ENCODE measurements at regions not wholly inside any gene's neighbourhood (a gene's known extent, or its start where the extent isn't known, plus 50 kb on each side); places are given as distances from the start of the nearest gene placed in this dataset.
"Not testable (repeated sequence)": the region's sequence is repeated elsewhere in the genome, so short reads cannot be mapped to it uniquely, and the experiment has no call there.

DNA sequence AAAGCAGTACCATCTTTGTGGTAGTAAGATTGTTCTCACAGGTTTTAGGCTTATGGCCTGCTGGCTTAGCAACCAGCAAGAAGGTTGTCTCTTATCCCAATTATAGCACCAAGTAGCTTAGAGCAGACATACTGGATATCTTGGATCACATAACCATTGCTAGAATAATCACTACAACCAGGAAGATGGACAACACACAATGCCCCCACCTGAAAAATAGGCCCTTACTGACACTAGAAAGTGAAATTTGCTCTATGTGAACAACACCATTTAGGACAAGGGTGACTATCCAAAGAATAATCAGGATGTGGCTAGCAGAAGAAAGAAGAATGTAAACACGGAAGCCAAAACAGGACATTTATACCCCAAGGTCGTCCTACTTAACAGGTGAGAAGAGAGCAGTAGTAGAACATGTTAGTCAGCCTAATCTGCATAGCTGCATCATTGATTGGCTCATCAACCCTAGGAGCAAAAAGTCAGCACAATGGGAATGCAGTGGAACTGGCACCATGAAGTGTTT is 172.7 kb upstream of the MARCKS start:
- TF ChIP-seq POLR2A (IDR thresholded peaks at IDR 0.05; ENCODE audit: low read depth, low read length), result no peak
- no peak for FAIRE-seq
- no peak for DNase-seq (ENCODE audit: insufficient read length, low spot score)

DNA sequence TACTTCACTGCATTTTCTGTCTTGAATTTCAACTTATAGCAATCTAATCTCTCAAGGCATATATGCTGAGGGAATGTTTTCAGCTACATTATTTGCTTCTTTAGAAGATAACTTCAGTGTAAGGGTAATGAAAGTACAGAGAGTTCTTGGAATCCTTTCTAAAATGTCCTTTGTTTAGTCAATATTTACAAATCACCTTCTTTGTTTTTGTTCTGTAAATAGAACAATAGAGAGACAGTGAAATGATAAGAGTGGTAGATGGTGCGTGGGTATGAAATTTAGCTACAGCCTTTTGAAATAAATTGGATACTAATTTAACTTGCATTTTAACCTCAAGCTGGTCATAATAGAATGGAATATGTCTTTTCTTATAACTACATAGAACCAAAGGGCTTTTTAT is 171.1 kb upstream of the MARCKS start:
- DNase-seq (ENCODE audit: insufficient read length, low spot score) (no peak), FAIRE-seq (no peak)
- no peak for TF ChIP-seq POLR2A (IDR thresholded peaks at IDR 0.05; ENCODE audit: low read depth, low read length)

DNA sequence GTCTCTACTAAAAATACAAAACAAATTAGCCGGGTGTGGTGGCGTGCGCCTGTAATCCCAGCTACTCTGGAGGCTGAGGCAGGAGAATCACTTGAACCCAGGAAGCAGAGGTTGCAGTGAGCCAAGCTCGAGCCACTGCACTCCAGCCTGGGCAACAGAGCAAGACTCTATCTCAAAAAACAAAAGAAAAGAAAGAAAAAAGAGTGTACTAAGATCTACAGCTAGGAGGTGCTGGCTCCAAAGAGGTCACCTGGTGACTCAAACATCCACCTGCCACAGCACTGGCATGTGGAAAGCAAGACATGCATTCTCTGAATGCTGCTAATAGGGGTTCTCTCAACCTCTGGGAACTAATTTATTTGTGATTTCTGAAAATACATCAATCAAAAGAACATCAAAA is 167.5 kb upstream of the MARCKS start:
- not testable (repeated sequence) for FAIRE-seq; DNase-seq (ENCODE audit: insufficient read length, low spot score)

DNA sequence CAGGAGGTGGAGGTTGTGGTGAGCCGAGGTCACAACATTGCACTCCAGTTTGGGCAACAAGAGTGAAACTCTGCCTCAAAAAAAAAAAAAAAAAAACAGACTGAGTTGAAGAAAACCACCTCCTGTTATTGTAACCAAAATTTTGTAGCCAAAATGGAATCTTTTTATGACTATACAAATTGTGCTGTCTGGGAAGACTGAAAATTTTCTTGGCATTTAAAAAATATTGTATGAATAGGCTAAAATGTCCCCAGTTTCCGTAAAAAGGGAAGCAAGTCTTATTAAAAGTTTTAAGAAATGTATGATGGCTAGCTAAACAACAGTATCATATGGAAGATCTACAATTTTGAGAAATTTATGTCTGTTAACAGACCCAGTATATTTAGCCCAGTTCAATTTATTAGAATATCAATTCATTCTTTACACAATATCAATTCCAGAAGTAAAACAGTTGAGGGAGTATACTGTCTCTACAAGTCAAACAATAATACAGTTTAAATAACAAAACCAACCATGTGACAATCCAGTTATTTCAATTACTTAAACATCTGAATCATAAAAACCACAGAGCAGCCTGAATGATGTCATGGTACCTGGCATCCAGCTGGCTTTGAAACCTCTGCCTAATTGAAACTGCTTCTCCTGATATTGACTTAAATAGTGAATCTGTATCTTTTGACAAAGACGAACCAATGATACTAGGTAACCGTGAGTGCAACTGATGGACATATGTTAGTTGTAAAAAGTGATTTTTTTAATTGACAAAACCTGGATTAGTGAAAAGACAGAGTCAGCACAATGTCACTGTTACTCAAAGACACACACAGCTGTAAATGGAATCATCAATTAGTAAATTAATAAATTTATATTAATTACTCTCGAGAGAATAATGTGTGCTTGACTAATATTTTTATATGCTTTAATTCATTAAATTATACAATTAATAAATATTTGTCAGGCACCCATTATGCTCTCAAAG is 166.6 kb upstream of the MARCKS start:
- DNase-seq (ENCODE audit: insufficient read length, low spot score), result no peak
- FAIRE-seq, result peak; percentile 86

DNA sequence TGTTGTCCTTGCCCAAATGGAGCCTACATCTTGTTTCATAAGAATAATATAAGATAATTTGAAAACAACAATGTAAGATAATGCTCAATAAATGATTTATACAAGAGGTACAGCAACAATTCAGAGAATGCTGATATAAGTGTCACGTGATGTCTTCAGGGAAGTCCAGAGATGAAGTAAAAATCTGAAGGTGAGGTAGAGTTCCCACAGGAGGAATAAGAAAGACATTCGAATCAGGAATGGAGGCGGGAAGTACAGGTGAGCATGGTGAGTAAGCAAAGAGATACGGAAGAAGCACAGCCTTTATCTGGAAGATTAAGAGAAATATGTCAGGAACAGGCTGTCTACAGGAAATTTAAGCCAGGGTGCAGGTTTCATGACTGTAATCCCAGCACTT is 165.9 kb upstream of the MARCKS start:
- no peak for DNase-seq (ENCODE audit: insufficient read length, low spot score)
- no peak for FAIRE-seq
- no peak for TF ChIP-seq POLR2A (IDR thresholded peaks at IDR 0.05; ENCODE audit: low read depth, low read length)

More for the DNA sequence above, 166.6 kb upstream of the MARCKS start:
- TF ChIP-seq POLR2A (IDR thresholded peaks at IDR 0.05; ENCODE audit: low read depth, low read length), result no peak

DNA sequence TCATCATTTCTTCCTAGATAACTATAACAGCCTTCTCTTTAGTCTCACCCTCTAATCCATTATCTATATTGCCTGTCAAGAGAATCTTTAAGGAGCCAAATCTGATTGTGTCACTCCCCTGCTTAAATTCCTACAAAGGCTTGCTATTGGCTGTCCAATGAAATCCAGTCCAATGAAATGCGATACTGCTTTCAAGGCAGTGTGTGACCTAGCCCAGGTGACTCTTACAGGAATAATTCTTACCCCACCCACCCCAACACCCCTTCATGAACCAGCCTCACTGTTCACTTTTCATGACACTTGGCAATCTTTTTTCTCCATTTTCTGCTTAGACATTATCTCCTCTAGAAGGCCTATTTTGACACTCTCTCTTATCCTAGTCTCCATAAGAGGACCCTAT is 163.3 kb upstream of the MARCKS start:
- no peak for DNase-seq (ENCODE audit: insufficient read length, low spot score)
- no peak for TF ChIP-seq POLR2A (IDR thresholded peaks at IDR 0.05; ENCODE audit: low read depth, low read length)
- FAIRE-seq, result no peak

DNA sequence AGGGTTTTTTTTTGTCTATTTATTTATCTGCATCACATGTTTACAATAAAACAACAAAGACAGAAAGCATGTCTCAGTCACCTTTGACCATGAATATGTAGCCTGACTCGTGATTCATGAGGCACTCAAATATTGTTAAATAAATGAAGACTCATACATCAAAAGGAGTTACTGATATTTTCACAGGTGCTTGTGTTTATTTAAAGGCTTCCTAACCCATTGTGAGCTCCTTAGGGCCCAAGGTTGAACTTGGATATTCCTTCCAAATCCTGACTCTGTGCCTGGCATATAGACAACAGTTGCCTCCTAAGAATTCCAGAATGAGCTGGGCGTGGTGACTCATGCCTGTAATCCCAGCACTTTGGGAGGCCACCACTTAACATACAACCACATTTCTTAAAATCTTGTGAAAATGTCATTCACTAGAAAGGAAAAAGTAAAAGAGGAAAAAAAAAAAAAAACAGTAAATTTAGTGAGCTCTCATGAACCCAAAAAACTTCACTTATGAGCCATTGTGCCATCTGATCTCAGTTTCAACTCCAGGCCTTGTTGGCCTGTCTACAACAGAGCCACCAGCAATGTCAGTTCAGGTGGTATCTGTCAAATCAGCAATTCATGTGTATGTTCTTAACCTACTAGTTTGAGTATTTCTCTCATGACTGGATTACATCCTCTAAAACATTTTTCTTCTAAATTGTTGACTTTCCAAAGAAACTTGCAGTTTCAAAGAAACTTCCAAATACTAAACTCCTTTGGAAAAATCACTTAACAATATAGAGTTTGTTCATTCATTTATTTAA is 162.7 kb upstream of the MARCKS start:
- peak; percentile 86 for FAIRE-seq
- DNase-seq (ENCODE audit: insufficient read length, low spot score), result no peak
- TF ChIP-seq POLR2A (IDR thresholded peaks at IDR 0.05; ENCODE audit: low read depth, low read length), result no peak

DNA sequence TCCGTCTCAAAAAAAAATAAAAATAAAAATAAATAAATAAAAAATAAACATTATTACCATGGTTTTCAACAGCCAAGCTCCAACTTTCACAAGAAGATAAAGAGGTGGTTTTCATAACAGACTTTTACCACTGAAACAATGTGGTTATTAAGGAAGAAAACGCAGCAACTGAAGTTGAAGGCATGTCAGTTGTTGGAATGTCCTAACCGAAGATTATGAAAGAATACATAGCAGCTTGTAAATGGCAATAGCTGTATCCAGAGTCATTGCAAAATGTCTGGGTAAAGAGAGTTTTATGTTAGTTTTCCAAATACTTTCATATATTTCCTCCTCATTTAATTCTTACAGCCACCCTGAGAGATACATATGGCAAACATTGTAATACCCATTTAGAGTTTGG is 161.6 kb upstream of the MARCKS start:
- DNase-seq (ENCODE audit: insufficient read length, low spot score) (no peak), FAIRE-seq (no peak)
- no peak for TF ChIP-seq POLR2A (IDR thresholded peaks at IDR 0.05; ENCODE audit: low read depth, low read length)

DNA sequence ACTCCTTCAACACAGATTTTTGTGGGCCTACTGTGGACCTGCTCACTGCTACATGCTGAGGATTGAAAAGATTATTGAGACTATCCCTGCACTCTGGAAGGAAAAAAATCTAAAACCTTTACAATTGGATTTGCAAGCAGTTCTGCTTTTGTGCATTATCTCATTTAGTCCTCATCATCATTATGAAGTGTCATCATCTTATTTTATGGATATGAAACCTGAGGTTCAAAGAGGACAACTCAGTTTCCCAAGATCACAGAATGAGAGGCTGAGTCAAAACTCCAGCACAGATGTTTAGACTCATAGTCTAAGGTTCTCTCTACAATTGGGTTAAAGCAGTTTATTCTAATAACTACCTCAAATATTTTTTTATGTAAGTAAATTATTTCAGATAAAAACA is 160.2 kb upstream of the MARCKS start:
- TF ChIP-seq POLR2A (IDR thresholded peaks at IDR 0.05; ENCODE audit: low read depth, low read length), result no peak
- FAIRE-seq (no peak), DNase-seq (ENCODE audit: insufficient read length, low spot score) (no peak)

DNA sequence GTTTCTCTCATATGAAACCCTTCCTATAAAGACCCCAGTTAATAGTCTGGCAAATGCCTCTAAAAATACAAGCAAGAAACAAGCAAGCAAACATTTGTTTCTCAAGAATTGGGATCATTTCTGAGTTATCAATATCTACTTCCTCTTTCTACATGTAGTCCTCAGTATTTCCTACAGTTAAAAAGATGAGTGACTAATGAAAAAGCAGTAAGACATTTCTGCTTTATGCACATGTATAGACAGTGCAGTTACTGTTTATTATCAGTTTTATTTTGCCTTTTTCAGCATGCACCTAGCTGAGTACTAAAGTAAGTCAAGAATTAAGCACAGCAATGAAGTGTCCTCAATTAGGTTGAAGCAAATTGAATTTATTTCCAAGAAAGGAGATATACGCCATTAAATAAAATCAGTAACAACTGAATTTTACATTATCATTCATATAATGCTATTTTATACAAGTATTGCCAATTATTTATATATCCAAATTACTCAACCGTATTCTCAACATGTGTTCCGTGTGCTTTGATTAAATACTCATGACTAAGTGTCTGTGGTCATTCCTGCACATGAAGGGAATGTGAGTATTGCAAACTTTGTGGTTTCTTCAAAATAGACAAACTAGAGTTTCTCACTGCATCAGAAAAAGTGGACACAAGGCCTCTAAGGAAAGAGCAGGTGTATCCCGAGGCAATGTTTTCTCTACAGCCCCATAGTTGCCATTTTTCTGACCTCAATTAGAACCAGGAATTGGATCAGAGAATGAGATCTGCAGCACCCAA is 159.3 kb upstream of the MARCKS start:
- peak; percentile 22 for DNase-seq (ENCODE audit: insufficient read length, low spot score)
- FAIRE-seq, result peak; percentile 82
- no peak for TF ChIP-seq POLR2A (IDR thresholded peaks at IDR 0.05; ENCODE audit: low read depth, low read length)

DNA sequence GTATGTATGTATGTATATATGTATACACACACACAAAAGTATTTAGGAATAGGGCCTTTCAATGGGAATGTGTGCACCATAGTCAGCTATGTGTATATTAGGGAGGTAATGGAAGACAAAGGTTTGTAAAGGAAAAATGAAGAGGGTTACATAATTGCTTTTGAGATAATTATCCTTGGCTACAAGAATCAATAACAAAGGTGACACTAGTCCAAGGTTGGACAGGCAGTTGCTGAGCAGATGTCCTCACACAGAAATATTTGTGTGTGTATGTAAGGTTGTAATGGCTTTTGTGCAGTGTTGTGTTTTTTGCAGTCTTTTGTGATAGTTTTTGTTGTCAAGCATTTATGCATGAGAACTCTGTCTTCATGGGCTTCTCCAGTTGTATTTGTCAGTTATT is 157.9 kb upstream of the MARCKS start:
- no peak for FAIRE-seq

DNA sequence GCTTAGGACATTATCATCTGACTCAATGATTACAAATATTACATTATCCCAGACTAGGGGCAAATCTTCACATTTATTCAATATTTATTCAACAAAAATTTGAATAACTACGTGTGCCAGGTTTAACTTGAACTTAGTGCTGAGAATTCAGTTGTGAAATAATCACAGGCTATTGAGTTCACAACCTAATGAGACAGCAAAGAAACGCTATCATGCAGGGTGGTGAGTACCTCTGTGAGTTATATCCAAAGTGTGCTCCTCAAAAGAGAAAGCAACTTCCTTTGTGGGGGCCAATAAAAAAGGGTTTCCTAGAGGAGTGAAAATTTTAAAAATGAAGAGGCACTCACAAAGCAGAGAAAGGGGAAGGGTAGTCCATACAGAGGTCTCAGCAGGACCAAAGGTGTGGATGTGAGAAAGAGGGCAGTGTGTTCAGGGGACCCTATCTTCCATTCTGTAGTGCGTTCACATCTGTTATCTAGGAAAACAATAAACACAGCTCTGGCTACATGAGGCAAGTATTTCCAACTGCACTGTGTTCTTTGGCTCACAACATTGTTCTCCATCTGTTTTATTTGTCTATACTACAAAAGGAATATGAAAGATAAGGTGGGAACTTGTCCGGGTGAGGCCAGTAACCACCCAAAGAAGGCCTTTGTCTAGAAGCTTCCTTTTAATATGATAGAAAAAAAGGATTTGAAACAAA is 155.4 kb upstream of the MARCKS start:
- FAIRE-seq (no peak), DNase-seq (ENCODE audit: insufficient read length, low spot score) (no peak)
- no peak for TF ChIP-seq POLR2A (IDR thresholded peaks at IDR 0.05; ENCODE audit: low read depth, low read length)

More for the DNA sequence above, 157.9 kb upstream of the MARCKS start:
- TF ChIP-seq POLR2A (IDR thresholded peaks at IDR 0.05; ENCODE audit: low read depth, low read length), result no peak
- no peak for DNase-seq (ENCODE audit: insufficient read length, low spot score)

DNA sequence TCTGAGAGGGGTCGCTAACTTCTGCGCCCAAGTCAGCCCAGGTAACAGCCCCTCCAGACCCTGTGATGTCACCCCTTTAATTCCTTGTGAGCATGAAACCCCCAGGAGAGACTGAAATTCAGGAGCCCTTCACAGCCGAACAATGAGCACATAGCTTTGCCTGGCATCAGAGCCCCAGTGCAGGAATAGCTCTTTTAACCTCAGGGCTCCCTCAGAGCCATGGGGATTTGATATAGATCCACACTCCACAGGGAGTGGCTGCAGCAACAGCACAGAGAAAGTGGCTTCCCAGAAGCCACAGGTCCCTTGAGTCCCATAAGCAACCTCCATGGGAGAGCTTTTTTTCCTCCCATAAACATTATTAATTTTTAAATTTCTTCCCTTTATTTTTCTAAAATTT is 150.0 kb upstream of the MARCKS start:
- DNase-seq (ENCODE audit: insufficient read length, low spot score) (no peak), FAIRE-seq (no peak)
- no peak for TF ChIP-seq POLR2A (IDR thresholded peaks at IDR 0.05; ENCODE audit: low read depth, low read length)
